ENCODE measurements at regions not wholly inside any gene's neighbourhood (a gene's known extent, or its start where the extent isn't known, plus 50 kb on each side); places are given as distances from the start of the nearest gene placed in this dataset.
"Not testable (repeated sequence)": the region's sequence is repeated elsewhere in the genome, so short reads cannot be mapped to it uniquely, and the experiment has no call there.

GRCh38 chr12:127150028-127150427 lies 1116.9 kb upstream of the TMEM132C start:
- no peaks in the 10 kb centered on the region for H3K4me1 ChIP-seq (ENCODE audit: low read depth)

DNA sequence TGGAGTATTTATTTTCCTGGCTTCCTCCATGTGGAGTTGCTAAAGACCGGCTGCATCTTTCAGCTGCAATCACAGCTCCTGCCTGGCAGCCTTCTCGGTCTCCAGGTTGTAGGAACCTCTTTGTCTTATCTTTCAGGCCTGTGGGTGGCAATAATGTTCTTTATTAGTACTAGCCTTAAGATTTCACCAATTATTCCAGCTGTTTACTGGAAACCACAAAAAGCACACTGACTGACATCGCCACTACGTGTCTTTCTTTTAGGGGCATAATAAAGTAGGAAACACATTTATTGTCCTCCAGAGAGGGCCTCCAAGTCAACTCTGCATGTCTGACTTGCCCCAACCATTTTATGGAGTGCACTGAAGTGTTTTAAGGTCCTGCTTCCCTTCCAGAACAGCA lies 1116.5 kb upstream of the TMEM132C start:
- no peaks in the 10 kb centered on the region for H3K4me1 ChIP-seq (ENCODE audit: low read depth)
- no peak for TF ChIP-seq CTCF (IDR thresholded peaks at IDR 0.05; ENCODE audit: low read depth, low read length)
- no peak overlapping the region for H3K27ac ChIP-seq
- no peak overlapping the region for H3K4me3 ChIP-seq
- H3K27me3 ChIP-seq = no peaks in the 10 kb centered on the region
- H3K36me3 ChIP-seq = no peaks in the 10 kb centered on the region
- H3K9me3 ChIP-seq (ENCODE audit: low read depth) = no peaks in the 10 kb centered on the region
- no peak for DNase-seq (ENCODE audit: low read depth in 1 of 2, low spot score in 1 of 2)

More at GRCh38 chr12:127150028-127150427, 1116.9 kb upstream of the TMEM132C start:
- no peak overlapping the region for H3K27ac ChIP-seq
- TF ChIP-seq CTCF (IDR thresholded peaks at IDR 0.05; ENCODE audit: low read depth, low read length) = no peak
- no peak overlapping the region for H3K4me3 ChIP-seq
- DNase-seq (ENCODE audit: low read depth in 1 of 2, low spot score in 1 of 2) = no peak
- no peaks in the 10 kb centered on the region for H3K27me3 ChIP-seq
- H3K36me3 ChIP-seq = no peaks in the 10 kb centered on the region
- H3K9me3 ChIP-seq (ENCODE audit: low read depth) = no peaks in the 10 kb centered on the region

GRCh38 chr12:127150956-127151355 lies 1116.0 kb upstream of the TMEM132C start:
- Histone ChIP-seq H3K27ac (no peak overlapping the region), H3K4me1 (ENCODE audit: low read depth) (no peaks in the 10 kb centered on the region), H3K9me3 (ENCODE audit: low read depth) (no peaks in the 10 kb centered on the region), H3K4me3 (no peak overlapping the region), H3K36me3 (no peaks in the 10 kb centered on the region), H3K27me3 (no peaks in the 10 kb centered on the region)
- TF ChIP-seq CTCF (IDR thresholded peaks at IDR 0.05; ENCODE audit: low read depth, low read length) = no peak
- DNase-seq (ENCODE audit: low read depth in 1 of 2, low spot score in 1 of 2) = no peak

GRCh38 chr12:127153996-127154395 lies 1113.0 kb upstream of the TMEM132C start:
- Histone ChIP-seq H3K4me3 (no peak overlapping the region), H3K9me3 (ENCODE audit: low read depth) (no peaks in the 10 kb centered on the region), H3K27ac (no peak overlapping the region), H3K36me3 (no peaks in the 10 kb centered on the region), H3K4me1 (ENCODE audit: low read depth) (peaks cover 5% of the 10 kb centered on the region), H3K27me3 (no peaks in the 10 kb centered on the region)
- DNase-seq (ENCODE audit: low read depth in 1 of 2, low spot score in 1 of 2) = no peak
- TF ChIP-seq CTCF (IDR thresholded peaks at IDR 0.05; ENCODE audit: low read depth, low read length) = no peak

DNA sequence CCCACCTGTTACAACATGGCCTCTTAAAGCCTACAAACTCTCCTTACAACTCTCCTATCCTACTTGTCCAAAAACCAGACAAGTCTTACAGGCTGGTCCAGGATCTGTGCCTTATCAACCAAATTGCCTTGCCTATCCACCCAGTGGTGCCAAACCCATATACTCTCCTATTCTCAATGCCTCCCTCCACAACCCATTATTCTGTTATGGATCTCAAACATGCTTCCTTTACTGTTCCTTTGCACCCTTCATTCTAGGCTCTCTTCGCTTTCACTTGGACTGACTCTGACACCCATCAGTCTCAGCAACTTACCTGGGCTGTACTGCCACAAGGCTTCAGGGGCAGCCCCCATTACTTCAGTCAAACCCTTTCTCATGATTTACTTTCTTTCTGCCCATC lies 1112.1 kb upstream of the TMEM132C start:
- not testable (repeated sequence) for H3K27ac ChIP-seq; DNase-seq (ENCODE audit: low read depth in 1 of 2, low spot score in 1 of 2); H3K9me3 ChIP-seq (ENCODE audit: low read depth); H3K4me3 ChIP-seq; H3K27me3 ChIP-seq; H3K36me3 ChIP-seq; H3K4me1 ChIP-seq (ENCODE audit: low read depth)

GRCh38 chr12:127155935-127156619 lies 1110.9 kb upstream of the TMEM132C start:
- not testable (repeated sequence) for H3K27me3 ChIP-seq; H3K4me3 ChIP-seq; H3K9me3 ChIP-seq (ENCODE audit: low read depth); H3K4me1 ChIP-seq (ENCODE audit: low read depth); DNase-seq (ENCODE audit: low read depth in 1 of 2, low spot score in 1 of 2); H3K36me3 ChIP-seq; H3K27ac ChIP-seq

- not testable (repeated sequence) for H3K9me3 ChIP-seq (ENCODE audit: low read depth); H3K36me3 ChIP-seq; H3K27ac ChIP-seq; H3K4me1 ChIP-seq (ENCODE audit: low read depth); DNase-seq (ENCODE audit: low read depth in 1 of 2, low spot score in 1 of 2); H3K4me3 ChIP-seq; H3K27me3 ChIP-seq
Observed at GRCh38 chr12:127157501-127158366, 1109.2 kb upstream of the TMEM132C start.
